ENCODE measurements at regions not wholly inside any gene's neighbourhood (a gene's known extent, or its start where the extent isn't known, plus 50 kb on each side); places are given as distances from the start of the nearest gene placed in this dataset.
A peak's percentile ranks its signal among the peaks of the same experiment; 100 is the strongest.

DNA sequence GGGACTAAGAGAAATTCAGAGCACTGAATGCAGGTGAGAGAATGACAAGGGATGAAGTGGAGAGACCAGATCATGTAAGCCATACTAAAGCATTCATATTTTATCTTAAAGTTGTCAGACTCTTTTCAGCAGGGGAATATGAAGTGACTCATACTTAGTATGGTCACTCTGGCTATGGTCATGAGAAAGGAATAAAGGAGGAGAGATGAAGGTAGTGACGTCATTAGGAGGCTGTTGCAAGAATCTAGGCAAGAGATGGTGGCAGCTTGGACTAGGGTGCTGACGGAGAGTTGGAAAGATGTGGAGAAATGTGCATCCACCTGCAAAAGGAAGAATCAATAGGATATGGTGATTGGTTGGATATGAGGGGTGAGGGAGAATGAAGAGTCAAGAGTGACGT, 203.2 kb upstream of the ACVR2A start:
- no peak for DNase-seq (ENCODE audit: low spot score)
- in situ Hi-C loops (cut with MboI; ENCODE audit: low pct_unique_long_range_greater_than_20kb, low sequenced_read_pairs, unreplicated experiment) = no loop called here
- no peak for TF ChIP-seq CTCF (IDR thresholded peaks at IDR 0.05; ENCODE audit: extremely low read depth, insufficient read depth, missing control alignments)

GRCh38 chr2:147639891-147640290, 204.9 kb upstream of the ACVR2A start:
- DNase-seq (ENCODE audit: low spot score) = peak; percentile 25

DNA sequence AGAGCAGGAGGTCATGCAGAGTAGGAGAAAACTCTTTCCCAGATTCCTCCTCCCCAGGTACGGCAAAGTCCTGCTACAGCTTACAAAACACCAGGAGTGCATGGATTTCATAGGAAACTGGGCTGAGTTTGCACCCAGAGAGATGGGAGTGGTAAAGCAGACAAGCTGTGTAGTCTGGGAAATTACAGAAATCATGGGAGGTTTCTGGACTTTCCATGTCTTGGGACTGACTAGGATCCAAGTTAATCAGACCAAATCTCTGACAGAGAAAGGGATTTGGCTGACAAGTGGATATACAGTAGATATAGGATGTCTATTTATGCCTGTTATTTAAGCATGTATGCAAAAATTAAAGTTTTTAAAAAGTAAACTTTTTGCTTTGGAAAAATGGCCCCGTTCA, 205.4 kb upstream of the ACVR2A start:
- in situ Hi-C loops (cut with MboI; ENCODE audit: low pct_unique_long_range_greater_than_20kb, low sequenced_read_pairs, unreplicated experiment) = no loop called here
- no peak for DNase-seq (ENCODE audit: low spot score)
- TF ChIP-seq CTCF (IDR thresholded peaks at IDR 0.05; ENCODE audit: extremely low read depth, insufficient read depth, missing control alignments) = no peak

More at GRCh38 chr2:147639891-147640290, 204.9 kb upstream of the ACVR2A start:
- in situ Hi-C loops (cut with MboI; ENCODE audit: low pct_unique_long_range_greater_than_20kb, low sequenced_read_pairs, unreplicated experiment) = no loop called here
- TF ChIP-seq CTCF (IDR thresholded peaks at IDR 0.05; ENCODE audit: extremely low read depth, insufficient read depth, missing control alignments) = no peak

DNA sequence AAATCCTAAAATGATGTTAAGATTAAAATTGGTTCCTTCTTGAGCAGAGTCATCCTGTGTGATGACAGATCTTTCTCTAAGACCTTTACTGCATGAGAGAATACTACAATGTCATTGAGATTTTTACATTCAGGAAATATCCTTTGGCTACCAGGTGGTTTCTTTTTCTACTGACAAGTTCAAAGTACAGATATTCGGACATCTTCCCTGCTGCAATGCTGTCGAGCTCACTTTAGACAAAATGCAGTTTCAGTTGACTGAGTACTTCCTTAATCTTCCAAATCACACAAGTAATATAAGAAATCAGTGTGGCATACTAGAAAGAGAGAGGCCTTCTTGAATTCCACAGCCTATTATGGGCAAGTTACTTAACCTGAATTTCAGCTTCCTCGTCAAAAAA, 207.9 kb upstream of the ACVR2A start:
- in situ Hi-C loops (cut with MboI; ENCODE audit: low pct_unique_long_range_greater_than_20kb, low sequenced_read_pairs, unreplicated experiment) = no loop called here
- no peak for DNase-seq (ENCODE audit: low spot score)
- TF ChIP-seq CTCF (IDR thresholded peaks at IDR 0.05; ENCODE audit: extremely low read depth, insufficient read depth, missing control alignments) = no peak

DNA sequence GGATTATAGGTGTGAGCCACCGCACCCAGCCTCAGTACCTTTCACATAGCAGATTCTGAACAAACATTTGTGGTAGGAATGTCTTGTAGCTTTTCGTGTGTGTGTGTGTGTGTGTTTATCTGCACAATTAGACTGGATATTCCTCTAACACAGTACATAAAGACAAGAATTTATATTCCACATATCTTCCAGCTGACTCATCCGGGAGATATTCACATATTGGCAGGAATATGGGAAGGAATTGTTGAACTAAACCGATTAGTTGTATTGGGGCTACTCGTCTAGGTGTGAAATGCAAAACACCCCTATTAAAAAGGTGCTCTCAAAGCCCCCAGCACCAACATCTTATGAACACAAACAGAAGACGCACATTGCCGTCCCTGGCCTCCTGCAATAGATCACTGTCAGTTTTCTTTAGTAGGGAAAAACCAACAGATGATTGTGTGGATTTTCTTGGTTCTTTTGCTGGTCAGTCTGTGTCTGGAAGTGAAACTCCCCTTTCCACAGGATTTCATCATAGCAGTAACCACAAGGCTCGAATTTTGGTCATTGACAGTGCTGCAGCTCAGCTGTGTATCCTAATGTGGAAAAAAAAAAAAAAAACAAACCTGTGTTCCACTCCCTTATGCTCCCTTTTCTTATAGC, 208.5 kb upstream of the ACVR2A start:
- in situ Hi-C loops (cut with MboI; ENCODE audit: low pct_unique_long_range_greater_than_20kb, low sequenced_read_pairs, unreplicated experiment) = no loop called here
- no peak for DNase-seq (ENCODE audit: low spot score)
- TF ChIP-seq CTCF (IDR thresholded peaks at IDR 0.05; ENCODE audit: extremely low read depth, insufficient read depth, missing control alignments) = no peak

DNA sequence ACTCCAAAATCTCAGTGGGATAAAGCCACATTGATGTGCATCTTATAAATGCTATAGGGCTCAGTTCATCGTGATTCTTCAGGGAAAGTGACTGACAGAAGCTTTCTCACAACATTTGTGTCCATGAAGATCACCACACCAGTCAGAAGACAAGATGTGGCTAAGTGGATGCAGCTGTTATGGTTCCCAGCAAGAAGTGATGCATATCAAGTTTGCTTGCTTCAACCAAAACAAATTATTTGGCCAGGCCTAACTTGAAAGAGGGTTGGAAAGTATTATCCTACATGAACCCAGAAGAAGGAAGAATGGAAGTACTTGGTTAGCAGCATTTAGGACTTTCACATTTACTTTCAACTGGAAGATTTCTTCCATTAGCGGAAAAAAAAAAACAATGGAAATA, 210.0 kb upstream of the ACVR2A start:
- TF ChIP-seq CTCF (IDR thresholded peaks at IDR 0.05; ENCODE audit: extremely low read depth, insufficient read depth, missing control alignments) = no peak
- no peak for DNase-seq (ENCODE audit: low spot score)

More for the DNA sequence above, 210.0 kb upstream of the ACVR2A start:
- in situ Hi-C loops (cut with MboI; ENCODE audit: low pct_unique_long_range_greater_than_20kb, low sequenced_read_pairs, unreplicated experiment) = no loop called here

Data from GM13977 (cell line).